K562 (cell line): ENCODE measurements at regions not wholly inside any gene's neighbourhood (a gene's known extent, or its start where the extent isn't known, plus 50 kb on each side); places are given as distances from the start of the nearest gene placed in this dataset.

Experiments
- CBFB ChIP-seq: sonication (generic); formaldehyde crosslinking; IDR thresholded peaks from 2 replicates; pipeline ENCODE4 v1.4.0; 2020; ENCODE audit warnings: mild to moderate bottlenecking, missing genetic modification reagents
- E4F1 ChIP-seq: fragments of 250-450 bp; sonication (Bioruptor Pico); IDR thresholded peaks from 2 replicates; pipeline ENCODE4 v1.5.0; 2021; ENCODE audit warnings: mild to moderate bottlenecking, borderline replicate concordance
- HSF4 ChIP-seq: fragments of 250-450 bp; sonication (Bioruptor Pico); IDR thresholded peaks from 2 replicates; pipeline ENCODE4 v2.1.2; 2022; ENCODE audit warnings: mild to moderate bottlenecking, moderate library complexity, borderline replicate concordance
- MNT ChIP-seq, 2 experiments: fragments of 450-650 bp; conservative IDR thresholded peaks; 2 replicates each; pipeline ENCODE4 v1.6.1; 2017; ENCODE audit warnings: mild to moderate bottlenecking in 2 of 2, moderate library complexity in 2 of 2
- MXI1 ChIP-seq: IDR thresholded peaks from 2 replicates; pipeline ENCODE4 v1.6.1; 2011; ENCODE audit warnings: low read depth, mild to moderate bottlenecking, improper control_type of control experiment, low read length
- POLR2H ChIP-seq: IDR thresholded peaks from 2 replicates; pipeline ENCODE4 v1.6.1; 2016; ENCODE audit warnings: missing genetic modification characterization, low read depth, mild to moderate bottlenecking, control low read depth, missing compliant biosample characterization, moderate library complexity
- PRDM10 ChIP-seq: fragments of 450-650 bp; IDR thresholded peaks from 2 replicates; pipeline ENCODE4 v1.6.1; 2018; ENCODE audit not compliant: partially characterized antibody
- RBM22 ChIP-seq: fragments of 200-400 bp; formaldehyde crosslinking; IDR thresholded peaks from 2 replicates; pipeline ENCODE4 v1.6.1; 2018; ENCODE audit warnings: low read length, low read depth; ENCODE audit not compliant: poor library complexity, severe bottlenecking
- SP2 ChIP-seq: IDR thresholded peaks from 2 replicates; pipeline ENCODE4 v1.6.1; 2011; ENCODE audit warnings: mild to moderate bottlenecking, low read depth, low read length, moderate library complexity; ENCODE audit not compliant: poor library complexity, severe bottlenecking; ENCODE audit errors: extremely low read depth
- SRSF3 ChIP-seq: fragments of 200-400 bp; formaldehyde crosslinking; IDR thresholded peaks from 2 replicates; pipeline ENCODE4 v1.6.1; 2016; ENCODE audit warnings: mild to moderate bottlenecking, low read length, moderate library complexity; ENCODE audit not compliant: insufficient read depth
- TAF15 ChIP-seq: fragments of 200-400 bp; formaldehyde crosslinking; IDR thresholded peaks from 2 replicates; pipeline ENCODE4 v1.6.1; 2017; ENCODE audit warnings: mild to moderate bottlenecking, low read depth, low read length, moderate library complexity
- ZNF146 ChIP-seq: IDR thresholded peaks from one replicate; pipeline ENCODE4 v1.6.1; 2018; ENCODE audit warnings: missing compliant biosample characterization; ENCODE audit not compliant: unreplicated experiment
- ZNF398 ChIP-seq: fragments of 250-450 bp; sonication (Bioruptor Pico); IDR thresholded peaks from 2 replicates; pipeline ENCODE4 v1.8.0; 2021; ENCODE audit warnings: moderate library complexity, mild to moderate bottlenecking, inconsistent platforms
- ZNF699 ChIP-seq: fragments of 250-450 bp; sonication (Bioruptor Pico); IDR thresholded peaks from 2 replicates; pipeline ENCODE4 v1.8.0; 2021; ENCODE audit warnings: mild to moderate bottlenecking, moderate library complexity; ENCODE audit not compliant: insufficient replicate concordance
- ZNF76 ChIP-seq: fragments of 250-450 bp; sonication (Bioruptor Pico); IDR thresholded peaks from 2 replicates; pipeline ENCODE4 v1.4.0; 2020; ENCODE audit warnings: mild to moderate bottlenecking, moderate library complexity, borderline replicate concordance

- TF ChIP-seq CBFB (CRISPR knock-in tag) (0 out of 2 replicates have a peak, but pooled peaks have one; percentile 40), HSF4 (CRISPR knock-in tag) (no peak), PRDM10 (no peak), ZNF398 (CRISPR knock-in tag) (no peak), TAF15 (no peak), MNT (conservative IDR thresholded peaks at IDR 0.05) (peak; percentile 50 to 69; a peak in 3 of 4 replicates), ZNF146 (CRISPR knock-in tag) (no peak), POLR2H (peak; percentile 64), SRSF3 (no peak), ZNF699 (CRISPR knock-in tag) (no peak), ZNF76 (0 out of 2 replicates have a peak, but pooled peaks have one; percentile 28), SP2 (no peak), E4F1 (no peak), MXI1 (no peak), RBM22 (no peak)
These were observed 159.1 kb downstream of the CCDC71L start (continued) for GRCh38 chr7:106501605-106502580.
